ENCODE measurements at regions not wholly inside any gene's neighbourhood (a gene's known extent, or its start where the extent isn't known, plus 50 kb on each side); places are given as distances from the start of the nearest gene placed in this dataset.
"Not testable (repeated sequence)": the region's sequence is repeated elsewhere in the genome, so short reads cannot be mapped to it uniquely, and the experiment has no call there.

- intact Hi-C loops (cut with micrococcal nuclease; ENCODE audit: unreplicated experiment) = no loop called here
- ChIA-PET CTCF (no interaction called here), POLR2A (ENCODE audit: low non-redundant PET) (no interaction called here)
- no peak overlapping the region for H3K4me3 ChIP-seq (ENCODE audit: low read depth, low read length, poor library complexity, severe bottlenecking)
- no peak for DNase-seq (ENCODE audit: low spot score)
- TF ChIP-seq EZH2 (IDR thresholded peaks at IDR 0.05; ENCODE audit: borderline replicate concordance, low read depth, low read length, poor library complexity, severe bottlenecking) (no peak), CTCF (conservative IDR thresholded peaks at IDR 0.05; ENCODE audit: low read depth, low read length) (no peak)
- H3K27ac ChIP-seq (ENCODE audit: low read depth, low read length, poor library complexity, severe bottlenecking) = no peak overlapping the region
- H3K36me3 ChIP-seq (ENCODE audit: insufficient read depth, low read length, poor library complexity, severe bottlenecking) = no peaks in the 10 kb centered on the region
- H3K4me1 ChIP-seq (ENCODE audit: insufficient read depth, low read length, poor library complexity, severe bottlenecking) = no peaks in the 10 kb centered on the region
- H3K27me3 ChIP-seq (replicated peaks; ENCODE audit: insufficient read depth, low read depth, low read length, poor library complexity) = no peaks in the 10 kb centered on the region
- peaks cover 4% of the 10 kb centered on the region for H3K9me3 ChIP-seq (ENCODE audit: low read depth, low read length, poor library complexity, severe bottlenecking)
- no TSS peak for BruUV-seq (replicated peaks)
These were observed 97.5 kb downstream of the PLSCR2 start for GRCh38 chr3:146371902-146372301.

- no peak overlapping the region for H3K27ac ChIP-seq (ENCODE audit: low read depth, low read length, poor library complexity, severe bottlenecking)
- no peak for DNase-seq (ENCODE audit: low spot score)
- CTCF ChIA-PET = no interaction called here
- H3K36me3 ChIP-seq (ENCODE audit: insufficient read depth, low read length, poor library complexity, severe bottlenecking) = no peaks in the 10 kb centered on the region
- TF ChIP-seq EZH2 (IDR thresholded peaks at IDR 0.05; ENCODE audit: borderline replicate concordance, low read depth, low read length, poor library complexity, severe bottlenecking) (no peak), CTCF (conservative IDR thresholded peaks at IDR 0.05; ENCODE audit: low read depth, low read length) (no peak)
- H3K9me3 ChIP-seq (ENCODE audit: low read depth, low read length, poor library complexity, severe bottlenecking) = peaks cover 4% of the 10 kb centered on the region
- no TSS peak for BruUV-seq (replicated peaks)
- no peak overlapping the region for H3K4me3 ChIP-seq (ENCODE audit: low read depth, low read length, poor library complexity, severe bottlenecking)
- H3K4me1 ChIP-seq (ENCODE audit: insufficient read depth, low read length, poor library complexity, severe bottlenecking) = no peaks in the 10 kb centered on the region
- intact Hi-C loops (cut with micrococcal nuclease; ENCODE audit: unreplicated experiment) = no loop called here
- H3K27me3 ChIP-seq (replicated peaks; ENCODE audit: insufficient read depth, low read depth, low read length, poor library complexity) = no peaks in the 10 kb centered on the region
- POLR2A ChIA-PET (ENCODE audit: low non-redundant PET) = no interaction called here
These were observed 100.4 kb downstream of the PLSCR2 start for GRCh38 chr3:146368882-146369523.

- intact Hi-C loops (cut with micrococcal nuclease; ENCODE audit: unreplicated experiment) = no loop called here
- no peaks in the 10 kb centered on the region for H3K27me3 ChIP-seq (replicated peaks; ENCODE audit: insufficient read depth, low read depth, low read length, poor library complexity)
- H3K4me1 ChIP-seq (ENCODE audit: insufficient read depth, low read length, poor library complexity, severe bottlenecking) = no peaks in the 10 kb centered on the region
- ChIA-PET POLR2A (ENCODE audit: low non-redundant PET) (no interaction called here), CTCF (no interaction called here)
- TF ChIP-seq CTCF (conservative IDR thresholded peaks at IDR 0.05; ENCODE audit: low read depth, low read length) (no peak), EZH2 (IDR thresholded peaks at IDR 0.05; ENCODE audit: borderline replicate concordance, low read depth, low read length, poor library complexity, severe bottlenecking) (no peak)
- no peaks in the 10 kb centered on the region for H3K36me3 ChIP-seq (ENCODE audit: insufficient read depth, low read length, poor library complexity, severe bottlenecking)
- no TSS peak for BruUV-seq (replicated peaks)
- no peak overlapping the region for H3K27ac ChIP-seq (ENCODE audit: low read depth, low read length, poor library complexity, severe bottlenecking)
- H3K4me3 ChIP-seq (ENCODE audit: low read depth, low read length, poor library complexity, severe bottlenecking) = no peak overlapping the region
- DNase-seq (ENCODE audit: low spot score) = no peak
- H3K9me3 ChIP-seq (ENCODE audit: low read depth, low read length, poor library complexity, severe bottlenecking) = peaks cover 12% of the 10 kb centered on the region
These were observed 108.9 kb upstream of the PLSCR4 start for GRCh38 chr3:146359841-146360240.

DNA sequence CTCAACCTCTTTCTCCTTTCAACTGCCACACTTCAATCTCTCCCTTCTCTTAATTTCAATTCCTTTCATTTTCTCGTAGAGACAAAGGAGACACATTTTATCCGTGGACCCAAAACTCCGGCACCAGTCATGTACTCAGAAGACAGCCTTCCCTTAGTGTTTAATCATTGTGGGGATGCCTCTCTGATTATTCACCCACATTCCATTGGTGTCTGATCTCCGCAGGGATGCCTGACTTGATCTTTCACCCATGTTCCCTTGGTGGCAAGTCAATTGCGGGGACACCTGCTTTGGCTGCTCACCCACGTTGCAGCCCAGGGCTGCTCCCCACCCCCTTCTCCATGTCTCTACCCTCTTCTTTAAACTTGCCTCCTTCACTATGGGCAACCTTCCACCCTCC lies 103.5 kb upstream of the PLSCR4 start:
- H3K4me1 ChIP-seq (ENCODE audit: insufficient read depth, low read length, poor library complexity, severe bottlenecking); H3K27me3 ChIP-seq (replicated peaks; ENCODE audit: insufficient read depth, low read depth, low read length, poor library complexity); intact Hi-C loops (cut with micrococcal nuclease; ENCODE audit: unreplicated experiment); CTCF ChIA-PET; H3K36me3 ChIP-seq (ENCODE audit: insufficient read depth, low read length, poor library complexity, severe bottlenecking); POLR2A ChIA-PET (ENCODE audit: low non-redundant PET); BruUV-seq (replicated peaks); H3K4me3 ChIP-seq (ENCODE audit: low read depth, low read length, poor library complexity, severe bottlenecking); H3K27ac ChIP-seq (ENCODE audit: low read depth, low read length, poor library complexity, severe bottlenecking); DNase-seq (ENCODE audit: low spot score); H3K9me3 ChIP-seq (ENCODE audit: low read depth, low read length, poor library complexity, severe bottlenecking): not testable (repeated sequence)
